ENCODE measurements at regions not wholly inside any gene's neighbourhood (a gene's known extent, or its start where the extent isn't known, plus 50 kb on each side); places are given as distances from the start of the nearest gene placed in this dataset.

- TF ChIP-seq REST (IDR thresholded peaks at IDR 0.05; ENCODE audit: insufficient read depth in 1 of 2, low read depth in 2 of 2, low read length in 2 of 2) (no peak), TAF1 (IDR thresholded peaks at IDR 0.05; ENCODE audit: borderline replicate concordance, insufficient read depth, low read length) (no peak), POLR2AphosphoS5 (IDR thresholded peaks at IDR 0.05; ENCODE audit: low read depth, low read length) (no peak)
These were observed 259.4 kb upstream of the CCNG1 start for GRCh38 chr5:163177971-163178370.
